Fibroblast of pulmonary artery (primary cell): ENCODE measurements at regions not wholly inside any gene's neighbourhood (a gene's known extent, or its start where the extent isn't known, plus 50 kb on each side); places are given as distances from the start of the nearest gene placed in this dataset.
"Not testable (repeated sequence)": the region's sequence is repeated elsewhere in the genome, so short reads cannot be mapped to it uniquely, and the experiment has no call there.

Source experiments
- DNase-seq: peaks from one replicate; pipeline ENCODE4 v3.0.0-alpha.2; 2010; ENCODE audit warnings: low read depth
- H3K4me3 ChIP-seq: replicated peaks from 2 replicates; pipeline ENCODE4 v1.5.1; 2011; ENCODE audit warnings: low read depth, mild to moderate bottlenecking, control low read depth, low read length, moderate library complexity
- CTCF ChIP-seq: IDR thresholded peaks from 2 replicates; pipeline ENCODE4 v1.5.1; 2011; ENCODE audit warnings: mild to moderate bottlenecking, control low read depth, low read length, inconsistent platforms; ENCODE audit errors: missing control alignments

- no peak for DNase-seq
- no peak for TF ChIP-seq CTCF
- no peak overlapping the region for H3K4me3 ChIP-seq
These were observed 270.5 kb upstream of the PLPP4 start for GRCh38 chr10:120186506-120186905.

GRCh38 chr10:120187168-120187567 lies 269.9 kb upstream of the PLPP4 start:
- H3K4me3 ChIP-seq, DNase-seq: not testable (repeated sequence)

GRCh38 chr10:120188950-120189349 lies 268.1 kb upstream of the PLPP4 start:
- no peak overlapping the region for H3K4me3 ChIP-seq
- no peak for TF ChIP-seq CTCF
- no peak for DNase-seq

GRCh38 chr10:120195984-120196712 lies 260.9 kb upstream of the PLPP4 start:
- no peak overlapping the region for H3K4me3 ChIP-seq
- no peak for TF ChIP-seq CTCF
- no peak for DNase-seq

GRCh38 chr10:120204877-120205276 lies 252.2 kb upstream of the PLPP4 start:
- H3K4me3 ChIP-seq: no peak overlapping the region
- no peak for TF ChIP-seq CTCF
- DNase-seq: no peak

- no peak for TF ChIP-seq CTCF
- no peak for DNase-seq
These were observed 251.5 kb upstream of the PLPP4 start for GRCh38 chr10:120205368-120206018.

GRCh38 chr10:120208488-120208887 lies 248.5 kb upstream of the PLPP4 start:
- no peak for TF ChIP-seq CTCF
- no peak overlapping the region for H3K4me3 ChIP-seq
- DNase-seq: no peak

More at GRCh38 chr10:120205368-120206018, 251.5 kb upstream of the PLPP4 start:
- no peak overlapping the region for H3K4me3 ChIP-seq
